AG04450 (cell line): ENCODE measurements at regions not wholly inside any gene's neighbourhood (a gene's known extent, or its start where the extent isn't known, plus 50 kb on each side); places are given as distances from the start of the nearest gene placed in this dataset.

Experiments used
- CTCF ChIA-PET: fragments of 300-600, 350-600 bp; formaldehyde crosslinking; extraction: SDS; loops from one replicate; lab custom pipeline; 2022; ENCODE audit warnings: antibody characterized with exemption, inconsistent platforms; lab: Charles Lee
- POLR2A ChIA-PET: fragments of 350-600 bp; formaldehyde crosslinking; extraction: SDS; loops from one replicate; lab custom pipeline; 2021; ENCODE audit warnings: antibody characterized with exemption, inconsistent platforms; lab: Yijun Ruan, JAX
- DNase-seq: peaks from one replicate; pipeline ENCODE4 v3.0.0-alpha.2; 2011; ENCODE audit warnings: low read depth, low spot score
- H3K27ac ChIP-seq: one replicate; pipeline ENCODE4 v1.5.1; 2012; ENCODE audit warnings: low read depth, low read length, control low read depth
- H3K27me3 ChIP-seq: one replicate; pipeline ENCODE4 v1.6.0; 2012; ENCODE audit warnings: low read length; ENCODE audit not compliant: control insufficient read depth, insufficient read depth
- H3K4me3 ChIP-seq: 2 replicates; pipeline ENCODE4 v1.5.1; 2011; ENCODE audit warnings: mild to moderate bottlenecking, low read depth, low read length, control low read depth
- H3K9me3 ChIP-seq: 2 replicates; pipeline ENCODE4 v1.5.1; 2012; ENCODE audit warnings: low read length; ENCODE audit not compliant: control insufficient read depth, insufficient read depth
- CTCF ChIP-seq: IDR thresholded peaks from 2 replicates; pipeline ENCODE4 v1.5.1; 2011; ENCODE audit warnings: low read depth, low read length, control low read depth, inconsistent platforms

- Histone ChIP-seq H3K4me3 (no peak overlapping the region), H3K27ac (no peak overlapping the region), H3K27me3 (no peaks in the 10 kb centered on the region), H3K9me3 (no peaks in the 10 kb centered on the region)
- CTCF ChIA-PET, result no interaction called here
- DNase-seq, result no peak
- no peak for TF ChIP-seq CTCF
- POLR2A ChIA-PET, result no interaction called here
These were observed 237.1 kb upstream of the PROK2 start for GRCh38 chr3:72022027-72022426.

DNA sequence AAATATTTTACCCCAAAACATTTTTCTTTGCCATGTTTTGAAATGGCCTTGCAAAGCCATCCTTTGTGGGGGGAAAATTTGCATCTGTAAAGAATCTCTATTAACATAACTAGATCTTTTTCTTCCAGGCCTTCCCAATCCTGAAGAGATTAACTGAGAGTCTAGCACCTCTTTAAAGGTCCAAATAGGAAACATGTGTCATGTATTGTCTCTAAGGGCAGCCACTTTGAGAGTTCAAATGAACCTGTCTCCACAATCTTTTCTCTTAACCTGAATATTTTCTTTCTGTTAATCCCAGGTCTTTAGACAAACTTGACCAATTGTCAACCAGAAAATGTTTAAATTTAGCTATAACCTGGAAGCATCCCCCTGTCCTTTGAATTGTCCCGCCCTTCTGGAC, 236.6 kb upstream of the PROK2 start:
- ChIA-PET CTCF (no interaction called here), POLR2A (no interaction called here)
- no peak for TF ChIP-seq CTCF
- Histone ChIP-seq H3K4me3 (no peak overlapping the region), H3K27ac (no peak overlapping the region), H3K27me3 (no peaks in the 10 kb centered on the region), H3K9me3 (no peaks in the 10 kb centered on the region)
- DNase-seq, result no peak

DNA sequence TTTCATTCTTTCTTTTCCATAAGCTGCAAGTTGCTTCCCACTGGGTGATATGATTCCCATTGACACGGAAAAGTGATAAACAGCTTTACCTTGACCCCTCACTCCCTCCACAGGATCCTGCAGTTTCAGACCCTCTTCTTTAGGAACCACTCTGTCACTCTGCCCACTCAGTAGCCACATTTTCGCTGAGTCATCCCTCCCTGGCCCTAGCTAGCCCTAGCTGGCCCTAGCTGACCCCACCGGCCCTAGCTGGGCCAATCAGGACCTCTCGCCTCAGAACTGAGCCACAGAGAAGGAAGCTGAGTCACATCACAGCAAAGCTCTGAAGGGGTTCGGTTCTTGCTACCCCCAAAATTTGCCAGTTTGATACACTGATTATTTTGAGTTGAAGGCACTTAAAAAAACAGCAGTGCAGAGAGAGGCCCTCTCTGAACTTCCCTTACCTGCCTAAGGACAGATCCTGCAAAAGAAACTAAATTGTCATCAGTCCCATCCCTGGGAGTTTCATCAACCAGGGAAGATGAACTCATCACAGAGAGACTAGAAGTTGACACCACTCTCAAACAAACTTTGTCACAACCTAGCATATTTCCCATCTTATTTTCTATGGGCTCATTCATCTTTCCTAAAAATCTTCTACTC, 233.5 kb upstream of the PROK2 start:
- POLR2A ChIA-PET, result no interaction called here
- CTCF ChIA-PET, result no interaction called here
- H3K4me3 ChIP-seq, result no peak overlapping the region
- H3K27ac ChIP-seq, result no peak overlapping the region
- H3K9me3 ChIP-seq, result no peaks in the 10 kb centered on the region
- no peak for DNase-seq
- no peaks in the 10 kb centered on the region for H3K27me3 ChIP-seq
- TF ChIP-seq CTCF, result no peak

DNA sequence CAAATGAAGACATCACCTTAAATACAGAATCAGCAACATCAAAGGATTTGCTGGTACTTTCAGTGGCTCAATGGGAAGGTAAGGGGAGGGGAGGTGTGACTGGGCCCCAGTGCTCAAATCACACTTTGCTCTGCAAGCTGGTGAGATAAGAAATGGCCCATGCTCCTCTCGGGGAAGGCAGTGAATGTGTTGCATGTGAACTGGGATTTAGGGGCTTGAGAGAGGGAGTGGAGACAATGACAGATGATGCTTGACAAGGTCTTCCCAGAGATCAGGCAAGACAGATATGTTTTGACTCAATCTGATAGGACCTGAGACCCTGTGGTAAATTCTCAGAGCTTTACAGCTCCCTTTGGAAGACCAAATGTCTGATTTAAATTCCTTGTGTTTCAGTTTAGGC, 233.0 kb upstream of the PROK2 start:
- no peak for TF ChIP-seq CTCF
- no peak for DNase-seq
- Histone ChIP-seq H3K9me3 (no peaks in the 10 kb centered on the region), H3K4me3 (no peak overlapping the region), H3K27ac (no peak overlapping the region), H3K27me3 (no peaks in the 10 kb centered on the region)
- CTCF ChIA-PET, result no interaction called here
- POLR2A ChIA-PET, result no interaction called here

DNA sequence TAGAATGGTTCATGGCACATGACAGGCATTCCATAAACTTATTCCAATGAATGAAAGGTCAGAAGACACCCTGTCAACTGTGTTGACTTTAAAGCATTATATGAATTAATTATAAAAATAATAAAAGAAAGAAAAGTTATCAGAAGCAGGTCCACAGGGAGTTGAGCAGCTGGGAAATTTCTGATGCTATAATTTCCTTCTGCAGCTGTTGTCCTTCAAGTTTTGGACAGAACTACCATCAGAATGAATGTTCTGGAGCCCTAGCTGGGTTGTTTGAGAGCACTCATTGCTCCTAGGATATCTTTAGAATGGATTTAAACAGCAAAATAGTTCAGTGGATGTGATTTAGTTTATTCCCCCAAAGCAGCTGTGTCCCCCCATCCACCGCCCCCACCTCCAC, 232.4 kb upstream of the PROK2 start:
- CTCF ChIA-PET, result no interaction called here
- POLR2A ChIA-PET, result no interaction called here

More for the DNA sequence above, 232.4 kb upstream of the PROK2 start:
- Histone ChIP-seq H3K27me3 (no peaks in the 10 kb centered on the region), H3K4me3 (no peak overlapping the region), H3K9me3 (no peaks in the 10 kb centered on the region), H3K27ac (no peak overlapping the region)
- DNase-seq, result no peak
- TF ChIP-seq CTCF, result no peak
